HG02943 (cell line): ENCODE measurements at regions not wholly inside any gene's neighbourhood (a gene's known extent, or its start where the extent isn't known, plus 50 kb on each side); places are given as distances from the start of the nearest gene placed in this dataset.

Experiments
- ATAC-seq: cut with Tn5 transposase; IDR thresholded peaks from one replicate; pipeline ENCODE4 v1.9.1; 2021; ENCODE audit warnings: mild to moderate bottlenecking, low read depth, moderate library complexity; ENCODE audit not compliant: unreplicated experiment

DNA sequence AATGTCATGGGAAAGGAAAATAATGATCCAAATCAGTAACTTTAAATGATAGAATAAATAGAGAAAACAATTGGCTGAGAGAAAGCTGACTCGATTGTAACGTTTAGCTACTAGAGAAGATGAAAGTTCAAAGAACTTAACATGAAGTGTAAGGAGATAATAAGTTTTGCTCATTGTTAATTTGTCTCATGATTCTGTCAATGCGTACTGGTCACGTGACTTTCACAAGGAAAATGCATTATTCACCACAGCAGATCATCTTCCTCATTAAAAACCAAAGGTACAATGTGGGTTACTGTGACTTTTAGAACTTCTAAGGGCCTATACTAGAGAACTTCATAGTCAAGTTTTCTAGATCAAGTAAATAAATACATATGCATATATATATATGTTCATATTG, 1207.2 kb downstream of the EFNB2 start:
- no peak for ATAC-seq

DNA sequence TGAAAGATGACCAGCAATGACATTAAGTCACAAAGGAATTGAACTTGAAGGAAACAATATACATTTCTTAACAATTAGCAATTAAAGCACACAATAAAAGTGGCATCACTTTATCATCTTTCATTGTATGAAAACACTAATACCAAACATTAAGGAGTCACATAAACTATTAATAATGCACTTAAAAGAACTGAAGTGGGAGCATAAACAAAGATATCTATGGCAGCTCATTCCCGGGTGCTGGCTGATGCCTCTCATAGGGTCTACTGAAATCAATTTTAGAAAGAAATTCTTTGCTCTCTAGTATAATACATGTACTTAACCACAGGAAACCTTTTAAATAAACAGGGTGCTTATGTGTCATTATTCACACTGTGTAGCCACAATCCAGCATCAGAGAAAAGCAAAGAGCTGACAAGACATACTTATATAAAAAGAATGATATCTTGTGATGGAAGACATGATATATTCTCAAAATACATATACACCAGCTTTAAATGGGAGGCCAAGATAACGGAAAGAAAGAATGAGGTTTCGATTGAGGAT, 1207.8 kb downstream of the EFNB2 start:
- no peak for ATAC-seq

DNA sequence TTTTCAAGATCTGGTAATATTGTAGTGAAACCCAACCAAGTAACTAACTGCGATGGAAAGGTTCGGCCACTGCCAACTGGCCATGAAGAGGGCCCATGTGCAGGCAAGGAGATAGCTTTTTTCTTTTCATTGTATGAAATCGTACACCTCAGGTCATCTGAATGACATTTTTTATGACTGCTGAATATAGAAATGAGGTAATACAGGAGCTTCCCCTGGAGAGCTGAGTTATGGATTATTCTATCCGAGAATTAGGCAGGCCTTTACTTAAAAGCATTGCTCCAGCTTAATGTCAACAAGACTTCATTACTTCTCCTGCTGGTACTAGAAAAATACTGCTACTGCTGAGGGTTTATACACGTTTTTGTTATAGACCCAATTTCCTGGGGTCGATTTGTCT, 1215.6 kb downstream of the EFNB2 start:
- ATAC-seq, result no peak

DNA sequence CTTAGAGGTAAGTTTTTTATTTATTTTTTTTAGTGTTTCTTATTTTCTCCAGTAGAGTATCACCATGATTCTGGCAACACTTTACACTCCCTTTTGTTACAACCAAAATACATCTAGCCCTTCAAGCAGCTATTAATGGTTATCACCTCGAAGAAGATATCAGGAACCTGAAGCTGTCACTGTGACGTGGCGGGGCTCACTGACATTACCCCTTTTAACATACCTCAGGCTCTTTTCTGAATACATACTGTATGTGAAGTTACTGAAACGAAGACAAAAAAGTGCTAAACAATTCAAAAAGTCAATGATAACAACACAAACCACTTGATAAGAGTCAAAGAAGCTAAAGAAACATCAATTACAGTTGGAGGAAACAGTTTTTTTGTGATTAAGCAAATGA, 1218.7 kb downstream of the EFNB2 start:
- ATAC-seq, result no peak

DNA sequence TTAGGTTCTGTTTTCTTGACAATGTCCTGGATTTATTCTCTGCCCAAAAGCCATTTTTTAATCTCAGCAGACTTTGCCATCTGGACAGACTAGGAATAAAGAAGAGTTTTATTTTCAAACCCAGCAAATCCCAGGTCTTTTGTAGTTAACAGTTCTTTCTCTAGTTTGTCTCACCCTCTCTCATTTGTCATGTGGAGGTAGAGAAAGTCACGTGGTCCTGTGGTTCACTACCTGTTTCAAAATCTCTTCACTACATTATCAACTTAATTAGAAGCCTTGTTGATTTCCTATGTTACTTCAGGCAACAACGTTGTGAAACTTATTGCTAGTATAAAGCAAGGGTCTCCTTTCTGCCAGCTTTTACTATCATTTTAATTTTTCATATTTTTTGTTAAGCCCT, 1222.6 kb downstream of the EFNB2 start:
- ATAC-seq, result no peak

DNA sequence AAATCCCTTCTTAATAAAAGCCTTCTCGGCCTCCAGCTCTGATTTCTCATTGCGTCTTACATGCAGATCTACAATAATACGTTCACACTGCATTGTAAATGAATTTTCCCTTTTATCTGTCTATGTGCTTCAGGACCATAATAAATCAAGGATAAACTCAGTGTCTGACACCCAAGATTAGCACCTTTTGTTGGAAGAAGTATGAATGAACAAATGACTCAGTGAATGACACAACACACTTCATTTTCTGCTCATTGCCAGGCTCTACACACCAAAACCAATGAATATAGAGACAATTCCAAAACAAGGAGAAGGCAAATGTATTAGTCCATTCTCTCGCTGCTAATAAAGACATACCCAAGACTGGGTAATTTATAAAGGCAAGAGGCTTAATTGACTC, 1224.4 kb downstream of the EFNB2 start:
- no peak for ATAC-seq

DNA sequence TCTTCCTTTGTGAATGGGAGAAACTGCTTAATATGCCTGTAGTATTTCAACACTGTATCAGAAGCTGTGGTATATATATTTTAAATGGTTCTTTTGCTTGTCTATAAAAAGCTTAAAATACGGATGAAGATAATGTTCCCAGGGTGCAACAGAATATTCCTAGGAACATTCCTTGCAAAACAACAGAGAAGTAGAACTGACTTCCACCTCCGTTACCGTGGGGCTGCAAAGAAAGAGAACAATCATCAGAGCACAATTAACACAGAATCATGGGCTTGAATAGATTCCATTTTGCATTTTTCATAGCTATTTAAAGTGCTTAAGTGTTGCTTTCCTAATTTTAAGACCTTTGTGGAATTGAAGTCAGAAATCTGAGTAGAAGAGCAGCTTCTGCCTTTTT, 1227.7 kb downstream of the EFNB2 start:
- no peak for ATAC-seq

DNA sequence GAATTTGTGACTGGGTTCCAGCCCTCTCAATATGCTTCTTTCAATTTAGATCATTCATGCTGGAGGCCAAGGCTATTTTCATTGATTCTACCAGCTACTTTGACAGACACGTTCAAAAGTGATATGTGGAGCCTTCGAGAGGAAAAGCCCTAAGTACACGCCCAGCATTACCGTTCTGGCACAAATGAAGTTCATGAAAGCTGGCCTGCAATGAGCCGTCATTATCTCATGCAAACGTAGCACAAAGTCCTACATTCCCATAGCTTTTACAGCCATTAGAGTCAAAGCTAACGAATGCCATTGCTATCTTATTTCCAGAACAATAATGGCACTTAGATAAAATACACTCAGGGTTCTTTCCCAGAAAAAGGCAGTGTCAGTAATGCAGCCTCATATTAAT, 1237.6 kb downstream of the EFNB2 start:
- ATAC-seq, result no peak

DNA sequence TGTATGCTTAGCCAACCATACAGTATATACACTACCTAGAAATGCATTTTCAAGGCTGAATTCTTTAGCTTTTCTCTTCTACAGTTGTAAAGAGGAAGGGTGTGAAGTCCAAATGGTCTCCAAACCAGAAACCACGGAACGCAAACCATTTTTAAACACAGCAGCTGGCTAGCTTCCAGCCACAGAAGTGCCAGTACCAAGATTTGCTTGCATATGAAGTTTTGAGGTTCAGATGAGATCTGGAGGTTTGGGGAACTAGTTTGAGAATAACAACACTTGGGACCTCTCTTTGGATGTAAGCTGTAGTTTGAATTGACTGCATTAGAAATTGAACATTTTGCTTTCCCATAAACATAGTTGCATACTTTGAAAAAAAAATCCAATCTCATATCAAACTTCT, 1243.5 kb downstream of the EFNB2 start:
- ATAC-seq, result no peak

DNA sequence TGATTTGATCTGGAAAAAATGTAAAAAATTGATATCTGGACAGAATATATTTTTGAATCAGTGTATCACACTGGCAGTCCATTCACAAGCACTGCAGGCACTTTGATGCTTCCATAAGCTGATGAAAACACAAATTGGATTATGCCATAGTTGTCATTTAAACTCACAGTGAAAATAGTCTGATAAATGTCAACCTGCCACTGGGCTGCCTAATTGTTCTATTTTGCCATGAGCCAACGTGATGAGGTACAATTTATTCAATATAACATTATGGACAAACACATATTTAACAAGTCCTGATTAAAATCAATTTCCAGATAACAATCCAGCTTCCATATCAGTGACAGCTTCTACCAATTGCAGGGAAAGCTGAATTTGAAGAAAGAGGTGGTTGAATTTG, 1244.9 kb downstream of the EFNB2 start:
- no peak for ATAC-seq

DNA sequence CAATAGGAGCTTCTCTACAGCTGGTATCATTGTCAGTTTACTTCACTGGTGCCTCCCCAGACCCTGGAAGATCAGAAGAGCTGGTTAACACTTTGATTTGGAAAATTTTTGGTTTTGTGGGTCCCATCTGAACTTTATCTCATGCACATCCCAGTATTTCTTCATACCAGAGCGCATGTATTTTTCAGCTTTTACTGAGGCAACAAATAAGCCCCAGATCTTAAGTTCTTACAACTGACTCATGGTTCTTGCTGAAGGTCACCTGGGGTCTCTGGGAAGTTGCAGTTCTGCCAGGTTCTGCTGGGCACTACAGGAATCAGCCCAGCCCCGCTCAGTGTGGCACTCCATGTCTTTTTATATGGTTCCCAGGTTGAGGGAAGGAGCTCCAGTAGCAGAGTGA, 1249.9 kb downstream of the EFNB2 start:
- no peak for ATAC-seq

DNA sequence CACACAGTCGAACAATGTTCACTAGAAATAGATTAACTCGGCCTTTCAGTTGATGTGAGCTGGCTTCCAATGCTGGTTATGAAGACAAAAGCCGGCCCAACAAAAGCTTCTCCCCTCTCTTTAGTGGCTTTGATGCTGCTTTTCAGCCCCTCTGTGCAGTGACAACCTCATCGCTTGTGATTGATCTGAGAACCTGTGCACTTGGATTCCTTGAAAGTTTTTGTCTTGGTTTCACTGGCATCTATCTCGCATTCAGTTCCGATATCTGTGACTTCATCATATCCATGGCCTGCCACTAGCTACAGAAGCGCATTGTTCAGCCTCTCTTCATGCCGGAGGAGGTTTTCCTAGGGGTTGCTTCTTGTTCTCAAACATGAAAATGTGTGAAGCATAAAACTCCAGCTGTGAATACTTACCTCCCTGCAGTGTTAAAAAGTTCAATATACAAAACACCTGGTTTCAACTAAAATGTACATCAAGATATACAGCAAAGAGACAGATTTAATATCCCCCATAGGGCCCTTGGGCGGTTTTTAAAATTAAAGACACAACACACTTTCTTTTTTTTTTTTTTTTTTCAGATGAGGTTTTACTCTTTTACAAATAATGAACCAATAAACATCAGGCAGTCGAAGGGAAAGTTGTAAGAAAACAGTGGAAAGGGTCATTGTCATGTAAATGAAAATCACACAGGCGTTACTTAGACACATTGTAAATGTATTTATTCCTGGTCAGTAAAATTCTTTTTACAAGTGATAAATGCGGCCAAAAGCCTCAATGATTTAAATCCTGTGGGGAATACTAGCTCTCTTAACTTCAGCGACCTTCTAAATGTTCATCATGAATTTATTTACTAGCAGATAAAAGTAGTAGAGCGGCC, 1252.8 kb downstream of the EFNB2 start:
- ATAC-seq, result no peak

DNA sequence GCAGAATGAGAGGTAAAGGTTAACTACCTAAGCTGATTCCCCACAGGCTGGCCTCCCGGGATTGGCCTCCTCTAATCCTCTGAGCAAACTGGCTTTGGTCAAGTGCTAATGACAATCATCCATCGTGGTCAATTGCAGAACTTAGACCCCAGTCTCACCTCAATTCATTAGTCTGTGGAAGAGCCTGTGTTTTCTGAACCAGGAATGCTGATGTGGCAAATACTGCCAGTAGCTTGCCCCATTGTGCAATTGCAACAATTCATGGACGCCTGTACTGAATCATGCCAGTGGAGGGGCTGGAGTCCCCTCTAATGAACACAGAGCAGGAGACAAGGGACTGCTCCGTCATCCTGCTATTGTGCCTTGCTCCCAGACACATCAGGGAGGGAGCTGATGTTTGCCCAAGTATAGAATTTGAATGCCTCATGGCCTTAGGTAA, 1256.5 kb downstream of the EFNB2 start:
- ATAC-seq, result no peak

DNA sequence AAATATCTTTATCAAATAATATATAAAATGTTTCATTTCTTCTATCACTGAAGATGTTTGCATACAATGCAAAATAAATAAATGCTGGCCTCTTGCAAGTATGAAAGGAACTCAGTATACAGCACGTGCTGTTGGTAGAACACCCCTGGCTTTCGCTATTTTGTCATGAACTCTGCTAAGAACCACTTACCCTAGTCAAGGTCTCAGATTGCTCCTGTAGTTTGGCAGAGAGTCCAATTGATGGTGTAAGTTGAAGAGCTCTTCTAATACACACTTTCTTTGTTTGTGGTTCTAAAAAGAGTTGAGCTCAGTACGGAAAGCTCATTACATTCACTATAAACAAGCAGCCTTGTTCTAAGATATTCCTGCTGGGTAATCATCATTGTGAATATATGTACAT, 1258.9 kb downstream of the EFNB2 start:
- ATAC-seq, result no peak

DNA sequence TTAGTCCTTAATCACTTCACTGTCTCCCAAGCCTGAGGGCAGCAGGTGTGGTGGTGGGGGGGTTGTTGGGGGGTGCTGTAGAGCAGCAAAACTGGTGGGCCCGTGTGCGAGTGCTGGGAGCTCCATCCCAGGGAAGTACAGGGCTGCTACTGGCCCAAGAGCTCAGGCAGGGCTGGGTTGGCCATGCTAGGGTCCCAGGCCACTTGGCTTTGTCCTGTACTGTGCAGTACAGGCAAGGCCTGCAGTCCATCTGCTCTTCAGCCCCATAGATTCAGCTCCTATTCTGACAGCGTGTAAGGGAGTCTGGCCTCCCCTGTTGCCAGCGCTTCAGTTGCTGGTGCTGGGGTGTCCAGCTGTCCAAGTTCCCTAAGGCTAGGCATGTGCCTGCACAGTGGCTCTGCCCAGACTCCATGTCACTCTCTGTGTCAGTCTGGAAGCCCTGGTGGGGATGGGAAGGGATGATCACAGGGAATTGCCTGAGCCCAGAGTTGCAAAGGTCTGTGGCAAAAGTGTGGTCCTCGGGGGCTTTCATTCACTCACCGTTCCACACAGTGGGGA, 1261.7 kb downstream of the EFNB2 start:
- ATAC-seq, result no peak

DNA sequence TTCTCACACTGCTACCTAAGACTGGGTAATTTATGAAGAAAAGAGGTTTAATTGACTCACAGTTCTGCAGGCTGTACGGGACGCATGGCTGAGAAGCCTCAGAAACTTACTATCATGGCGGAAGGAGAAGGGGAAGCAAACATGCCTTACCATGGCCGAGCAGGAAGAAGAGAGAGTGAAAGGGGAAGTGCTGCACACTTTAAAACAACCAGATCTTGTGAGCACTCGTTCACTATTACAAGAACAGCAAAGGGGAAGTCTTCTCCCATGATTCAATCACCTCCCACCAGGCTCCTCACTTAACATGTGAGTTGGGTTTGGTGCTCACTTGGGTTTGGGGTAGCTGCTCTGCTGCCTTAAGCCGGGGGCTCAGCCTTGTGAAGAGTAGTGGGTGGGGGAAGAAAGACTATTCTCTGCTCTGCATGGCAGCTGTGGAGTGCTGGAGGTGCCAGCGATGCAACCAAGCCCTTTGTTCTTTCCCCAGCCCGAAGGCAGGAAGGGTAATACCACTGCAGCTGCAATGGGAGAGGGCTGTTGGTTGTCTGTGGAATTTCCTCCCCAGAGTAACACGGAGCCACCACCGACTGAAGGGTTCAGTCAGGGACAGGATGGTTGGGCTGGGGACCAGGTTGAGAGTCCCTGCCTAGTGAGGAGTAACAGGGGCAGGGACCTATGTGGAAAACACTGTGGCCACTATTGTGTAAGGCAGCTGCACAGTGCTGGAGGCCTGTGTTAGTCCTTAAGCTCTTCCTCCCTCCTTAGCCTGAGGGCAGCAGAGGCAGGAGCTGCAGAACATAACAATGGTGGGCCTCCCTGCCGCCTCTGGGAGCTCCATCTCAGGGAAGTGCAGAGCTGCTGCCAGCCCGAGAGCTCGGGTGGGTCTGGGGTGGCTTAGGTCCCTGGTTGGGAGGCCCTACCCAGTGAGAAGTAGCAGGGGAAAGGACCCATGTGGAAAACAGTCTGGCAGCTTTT, 1262.5 kb downstream of the EFNB2 start:
- no peak for ATAC-seq

DNA sequence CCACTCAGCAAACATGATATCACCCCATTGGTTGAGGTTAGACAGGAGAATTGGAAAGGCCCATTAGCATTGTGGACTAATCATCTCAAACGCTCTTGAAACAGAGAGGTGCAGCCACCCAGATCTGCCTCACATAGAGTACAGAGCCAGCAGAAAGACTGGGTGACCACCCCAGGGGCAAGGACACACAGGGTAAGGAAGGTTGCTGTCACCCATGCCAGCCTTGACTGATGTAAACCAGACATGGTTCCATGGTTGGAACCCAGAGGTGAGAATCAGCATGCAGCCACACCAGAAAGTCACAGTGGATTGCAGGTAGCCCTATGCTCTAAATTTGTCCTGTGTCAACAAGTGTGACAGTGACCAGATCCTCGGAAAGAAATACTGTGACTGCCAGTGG, 1268.8 kb downstream of the EFNB2 start:
- no peak for ATAC-seq

DNA sequence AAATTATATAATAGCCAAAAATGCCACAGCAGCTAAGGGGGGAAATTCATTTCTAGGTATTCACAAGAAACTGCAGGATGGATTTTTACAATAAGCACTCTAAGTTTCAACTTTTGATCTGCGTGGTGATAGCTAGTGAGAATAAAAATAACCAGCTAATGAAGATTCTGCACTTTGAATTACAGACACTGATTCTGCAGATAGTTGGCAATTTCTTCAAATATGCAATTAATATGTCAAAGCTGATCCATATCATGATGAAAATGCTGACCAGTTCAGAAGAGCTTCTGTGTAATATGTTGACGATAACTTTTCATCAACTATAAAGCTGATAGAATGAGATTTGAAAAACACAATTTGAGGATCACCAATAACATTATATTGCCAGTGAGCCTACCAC, 1272.9 kb downstream of the EFNB2 start:
- ATAC-seq, result no peak

DNA sequence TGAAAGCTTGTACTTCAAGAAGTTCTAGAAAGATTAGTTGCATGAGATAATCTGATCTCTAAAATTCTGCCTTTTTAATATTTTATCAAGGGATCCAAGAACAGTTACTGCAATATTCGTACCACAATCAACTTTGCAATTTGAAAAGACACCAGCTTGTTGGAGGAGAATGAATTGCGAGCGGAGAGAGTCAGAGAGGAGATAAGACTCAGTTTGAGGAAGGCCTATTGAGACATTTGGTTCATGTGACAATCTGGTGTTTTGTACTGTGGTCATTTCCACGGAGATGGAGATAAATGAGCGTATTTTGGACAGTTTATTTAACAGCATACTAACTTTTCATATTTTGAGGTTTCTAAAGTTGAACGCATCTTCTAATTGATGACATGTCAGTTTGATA, 1276.0 kb downstream of the EFNB2 start:
- ATAC-seq, result no peak

DNA sequence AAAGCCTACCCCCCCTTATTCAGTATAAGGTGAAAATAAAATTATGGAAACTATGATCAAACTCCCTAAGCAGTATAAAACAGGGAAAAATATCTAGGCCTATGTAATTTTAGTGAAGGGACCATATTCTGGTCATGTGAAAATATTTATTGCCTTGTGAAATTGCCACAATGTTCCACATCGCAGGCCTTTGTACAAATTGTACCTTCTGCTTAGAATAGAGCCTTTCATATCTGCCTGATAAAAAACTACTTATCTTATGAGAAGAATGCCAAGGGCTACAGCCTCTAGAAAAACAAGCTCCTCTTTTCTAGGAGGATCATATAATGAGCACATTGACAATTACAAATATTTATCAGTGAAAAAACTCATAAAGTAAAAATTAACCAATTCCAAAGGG, 1280.0 kb downstream of the EFNB2 start:
- no peak for ATAC-seq

DNA sequence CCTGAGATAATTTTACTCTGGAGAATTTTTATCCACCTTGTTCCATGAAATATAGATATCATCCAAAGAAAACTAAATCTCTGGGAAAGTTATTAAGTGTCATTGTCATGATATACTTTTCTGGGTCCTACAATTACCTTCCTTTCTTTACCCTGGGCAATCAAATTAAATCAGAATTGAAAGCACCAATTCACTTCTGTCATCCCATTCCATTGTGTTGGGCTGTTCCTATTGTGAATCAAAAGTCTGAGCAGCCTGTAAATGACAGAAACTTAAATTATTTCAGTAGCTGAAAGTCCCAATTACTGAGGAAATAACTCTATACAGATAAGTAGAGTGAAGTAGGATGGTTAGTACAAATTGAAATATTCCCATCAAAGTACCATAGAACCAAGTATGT, 1284.2 kb downstream of the EFNB2 start:
- ATAC-seq, result no peak
